CMK (cell line): ENCODE measurements at regions not wholly inside any gene's neighbourhood (a gene's known extent, or its start where the extent isn't known, plus 50 kb on each side); places are given as distances from the start of the nearest gene placed in this dataset.

Source experiments
- DNase-seq: peaks from one replicate; pipeline ENCODE4 v3.0.0-alpha.2; 2010; ENCODE audit warnings: low read depth

DNA sequence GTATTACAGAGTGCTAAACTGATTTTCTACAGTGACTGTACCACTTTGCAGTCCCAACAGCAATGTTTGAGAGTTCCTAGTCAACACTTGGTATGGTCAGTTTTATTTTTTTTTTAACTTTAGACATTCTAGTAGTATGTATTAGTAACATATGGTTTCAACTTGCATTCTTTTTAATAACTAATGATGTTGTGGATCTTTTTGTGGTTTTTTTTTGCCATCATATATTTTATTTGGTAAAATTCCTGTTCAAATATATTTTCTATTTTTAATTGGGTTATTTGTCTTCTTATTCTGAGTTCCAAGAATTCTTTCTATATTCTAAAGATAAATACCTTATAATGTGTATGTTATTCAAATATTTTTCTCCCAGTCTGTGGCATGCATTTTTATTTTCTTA, 189.4 kb upstream of the ECI2 start:
- DNase-seq = no peak

DNA sequence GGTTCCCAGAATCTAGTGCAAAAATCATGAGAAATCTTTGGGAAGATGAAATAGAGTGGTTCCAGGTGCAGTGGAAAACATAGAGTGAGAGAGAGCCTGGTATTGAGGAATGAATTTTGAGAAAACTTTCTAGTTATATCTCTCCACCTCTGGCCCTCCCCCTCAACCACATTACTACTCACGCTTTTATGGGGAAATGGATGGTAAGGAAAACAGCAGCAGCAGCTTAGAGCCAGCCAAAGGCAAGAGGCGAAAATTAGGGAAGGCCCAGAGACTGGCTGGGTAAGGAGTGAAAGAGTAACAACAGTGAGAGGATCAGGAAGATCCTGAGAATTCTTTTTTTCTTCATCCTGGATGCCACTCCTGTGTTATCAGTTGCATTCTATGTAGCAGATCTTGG, 187.9 kb upstream of the ECI2 start:
- no peak for DNase-seq

DNA sequence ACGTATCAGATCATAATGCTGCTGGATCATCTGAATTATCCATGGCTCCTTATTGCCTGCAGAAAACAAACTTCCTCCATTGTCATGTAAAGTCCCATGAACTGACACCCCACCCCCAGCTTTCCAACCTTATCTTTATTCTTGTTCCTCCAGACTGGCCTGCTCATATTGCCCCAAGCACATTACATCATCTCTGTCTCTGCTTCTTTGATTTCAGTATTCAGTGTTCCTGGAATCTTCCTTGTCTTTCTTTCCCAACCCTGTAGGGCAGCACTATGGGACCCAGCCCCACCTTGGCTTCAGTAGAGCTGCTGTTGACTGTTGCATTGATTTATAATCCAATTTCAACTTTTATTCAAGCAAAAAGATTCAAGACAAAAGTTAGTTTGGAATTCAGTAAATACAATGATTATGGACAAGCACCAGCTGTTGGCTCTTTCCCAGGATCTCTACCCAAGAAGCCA, 187.5 kb upstream of the ECI2 start:
- DNase-seq = no peak

DNA sequence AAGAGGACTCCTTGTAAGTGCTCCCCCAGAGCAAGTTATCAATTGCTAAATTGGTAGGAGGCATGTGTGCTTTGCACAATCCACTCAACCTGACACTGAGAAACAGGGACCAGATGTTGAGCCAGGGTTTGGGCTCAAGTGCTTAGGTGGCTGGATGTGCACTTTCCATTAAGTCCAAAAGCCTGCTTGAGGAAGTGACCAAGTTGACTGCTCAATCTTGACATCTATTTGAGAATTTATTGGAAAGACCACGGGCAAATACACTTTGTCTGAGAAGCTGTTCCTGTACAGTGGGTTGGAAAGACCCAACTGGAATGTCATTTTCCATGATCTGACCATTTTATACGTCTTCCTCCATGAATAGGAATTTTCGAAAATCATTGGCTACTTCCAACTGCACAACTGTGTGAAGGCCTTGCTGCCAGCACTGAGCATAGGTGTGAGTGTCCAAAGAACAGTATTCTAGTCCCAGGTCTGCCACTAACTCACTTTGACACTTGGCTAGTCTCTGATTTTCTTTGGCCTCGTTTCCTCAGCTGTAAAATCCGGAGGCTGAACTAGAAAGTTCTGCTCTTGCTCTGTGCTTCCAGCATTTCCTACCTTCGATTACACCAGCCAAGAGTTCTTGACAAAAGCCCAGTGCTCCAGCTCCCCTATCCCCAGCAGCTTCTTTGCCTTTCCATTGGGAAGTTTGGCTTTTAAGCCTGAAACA, 186.9 kb upstream of the ECI2 start:
- DNase-seq = no peak

DNA sequence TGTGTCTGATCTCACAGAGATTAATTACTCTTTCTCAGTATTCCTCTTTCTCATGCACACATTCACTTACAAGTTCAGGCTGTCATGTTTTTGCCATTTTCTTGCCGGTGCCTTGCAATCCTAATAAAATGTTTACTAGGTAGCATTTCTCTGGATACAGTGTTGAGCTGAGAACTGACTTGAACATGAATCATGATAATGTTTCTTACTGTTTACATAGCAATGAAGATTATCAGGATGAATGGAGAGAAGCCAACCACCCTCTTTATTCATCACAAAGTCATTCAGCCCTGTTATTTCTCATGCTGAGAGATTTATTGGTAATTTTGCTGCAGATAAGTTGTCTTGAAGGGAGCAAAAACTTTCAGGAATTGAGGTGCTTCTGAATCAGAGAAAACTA, 185.5 kb upstream of the ECI2 start:
- DNase-seq = no peak

DNA sequence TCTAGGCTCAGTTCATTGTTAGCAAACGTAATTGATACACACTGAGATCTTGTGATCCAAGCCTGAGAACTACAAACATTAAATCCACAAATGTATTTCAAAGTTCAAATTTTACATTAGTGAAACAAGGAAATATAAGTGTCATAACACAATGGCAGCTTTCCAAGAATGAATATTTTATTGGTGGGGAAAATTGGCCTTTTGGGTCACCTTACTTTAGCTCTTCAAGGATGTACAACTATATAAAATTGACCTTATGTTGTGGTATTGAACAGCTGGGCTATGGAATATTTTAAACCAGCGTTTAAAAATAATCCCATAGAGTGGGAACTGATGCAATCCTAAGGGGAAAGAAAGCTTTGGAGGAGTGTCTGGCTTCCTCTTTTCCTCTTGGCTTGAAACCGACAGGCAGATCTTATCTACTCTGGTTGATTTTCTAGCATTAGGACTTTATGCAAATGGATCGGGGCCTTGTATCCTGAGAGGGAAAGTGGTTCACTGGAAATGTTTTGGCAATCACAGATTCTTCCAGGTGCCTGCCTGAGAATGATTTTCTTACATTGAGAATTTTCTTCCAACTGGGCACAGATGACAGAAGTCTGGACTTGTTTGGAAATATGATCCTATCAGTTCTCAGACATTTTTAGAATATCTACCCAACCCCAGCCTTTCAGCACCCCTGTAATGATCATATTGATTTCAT, 184.8 kb upstream of the ECI2 start:
- DNase-seq = no peak

DNA sequence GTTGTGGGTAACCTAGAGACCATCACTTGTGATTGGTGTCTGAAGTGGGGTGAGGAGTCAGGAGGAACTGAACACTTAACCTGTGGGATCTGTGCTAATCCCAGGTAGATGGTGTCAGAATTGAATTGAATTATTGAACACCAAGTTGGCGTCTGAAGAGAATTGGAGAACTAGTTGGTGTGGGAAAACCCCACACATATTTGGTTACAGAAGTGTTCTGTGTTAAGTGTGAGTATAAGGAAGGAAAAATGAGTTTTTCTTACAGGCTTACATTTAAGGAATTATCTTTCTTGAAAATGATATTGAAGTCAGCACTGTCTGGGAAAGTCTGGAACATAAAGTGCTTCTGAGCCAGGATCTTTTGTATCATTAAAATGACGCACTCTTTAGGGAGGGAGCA, 182.9 kb upstream of the ECI2 start:
- no peak for DNase-seq

DNA sequence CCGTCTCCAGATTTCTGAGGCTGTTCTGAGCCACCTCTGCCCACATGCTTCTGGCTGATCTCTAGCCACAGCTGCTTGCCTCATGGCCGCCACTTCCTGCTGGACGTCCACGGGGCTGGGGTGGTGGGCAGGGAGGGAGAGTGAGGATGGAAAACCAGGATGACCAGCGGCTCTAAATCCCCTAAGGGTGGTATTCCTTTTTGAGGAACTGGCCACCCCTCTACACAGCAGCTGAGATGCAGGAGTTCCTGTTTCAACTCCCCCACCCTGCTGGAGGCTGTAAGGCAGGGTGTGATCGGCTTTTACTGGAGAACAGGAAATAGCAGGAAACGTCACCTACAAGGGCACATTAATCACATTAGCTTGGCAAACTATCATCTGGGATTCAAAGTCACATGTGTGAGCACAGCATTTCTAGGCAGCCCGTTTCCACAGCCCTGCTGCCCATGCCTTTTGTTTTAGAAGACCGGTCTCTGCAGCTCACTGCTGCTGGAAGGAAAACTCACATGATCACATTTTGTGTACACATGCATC, 181.6 kb upstream of the ECI2 start:
- DNase-seq = no peak

DNA sequence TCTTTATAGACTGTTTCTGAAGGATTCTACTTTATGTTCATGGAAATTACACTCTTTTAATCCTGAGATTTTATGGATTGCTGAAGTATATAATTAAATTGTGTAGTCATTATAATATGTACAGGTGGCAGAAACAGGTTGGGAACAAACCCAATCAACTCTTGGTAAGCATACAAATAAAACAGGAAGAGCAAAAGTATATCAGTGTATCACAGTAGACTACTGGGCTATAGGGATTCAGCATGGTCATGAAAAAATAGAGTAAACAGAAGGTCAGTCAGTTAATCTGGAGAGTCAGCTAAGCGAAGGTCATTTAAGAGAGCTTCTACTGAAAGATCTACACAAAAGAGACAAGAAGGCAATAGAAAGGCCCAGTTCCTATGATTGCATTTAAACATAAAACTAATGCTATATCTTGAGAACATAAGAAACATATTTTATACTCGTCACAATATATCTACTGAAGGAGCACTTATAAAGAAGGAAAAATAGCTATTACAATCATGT, 178.9 kb upstream of the ECI2 start:
- no peak for DNase-seq

DNA sequence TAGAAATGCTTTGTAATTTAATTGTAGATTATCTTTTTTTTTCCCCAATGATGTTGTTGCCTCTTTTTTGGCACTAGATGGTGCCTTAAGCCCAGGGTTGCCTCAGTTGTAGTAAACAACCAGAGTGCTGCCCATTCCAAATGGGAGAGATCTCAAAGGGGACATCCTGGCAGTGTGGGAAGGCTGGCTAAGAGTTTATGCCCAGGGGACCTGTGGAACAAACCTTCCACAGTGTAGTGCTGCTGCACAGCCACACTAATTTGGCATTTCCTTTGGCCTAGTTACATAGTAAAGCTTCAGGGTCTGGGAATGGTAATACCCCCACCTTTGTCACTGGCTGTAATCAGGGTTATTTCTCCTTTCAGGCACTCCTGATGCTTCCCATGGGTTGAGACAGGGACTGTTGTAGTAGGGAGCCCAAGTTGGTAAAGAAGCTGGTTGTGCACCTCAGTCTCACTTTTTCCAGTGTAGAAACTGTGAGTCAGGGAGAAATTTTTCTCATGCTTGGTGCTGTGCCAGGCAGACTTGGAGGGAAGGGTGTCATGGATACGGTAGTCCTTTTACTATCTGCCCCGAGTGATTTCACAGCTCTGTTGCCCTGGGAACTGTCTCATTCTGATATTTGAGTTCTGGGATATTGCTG, 177.8 kb upstream of the ECI2 start:
- DNase-seq = no peak

DNA sequence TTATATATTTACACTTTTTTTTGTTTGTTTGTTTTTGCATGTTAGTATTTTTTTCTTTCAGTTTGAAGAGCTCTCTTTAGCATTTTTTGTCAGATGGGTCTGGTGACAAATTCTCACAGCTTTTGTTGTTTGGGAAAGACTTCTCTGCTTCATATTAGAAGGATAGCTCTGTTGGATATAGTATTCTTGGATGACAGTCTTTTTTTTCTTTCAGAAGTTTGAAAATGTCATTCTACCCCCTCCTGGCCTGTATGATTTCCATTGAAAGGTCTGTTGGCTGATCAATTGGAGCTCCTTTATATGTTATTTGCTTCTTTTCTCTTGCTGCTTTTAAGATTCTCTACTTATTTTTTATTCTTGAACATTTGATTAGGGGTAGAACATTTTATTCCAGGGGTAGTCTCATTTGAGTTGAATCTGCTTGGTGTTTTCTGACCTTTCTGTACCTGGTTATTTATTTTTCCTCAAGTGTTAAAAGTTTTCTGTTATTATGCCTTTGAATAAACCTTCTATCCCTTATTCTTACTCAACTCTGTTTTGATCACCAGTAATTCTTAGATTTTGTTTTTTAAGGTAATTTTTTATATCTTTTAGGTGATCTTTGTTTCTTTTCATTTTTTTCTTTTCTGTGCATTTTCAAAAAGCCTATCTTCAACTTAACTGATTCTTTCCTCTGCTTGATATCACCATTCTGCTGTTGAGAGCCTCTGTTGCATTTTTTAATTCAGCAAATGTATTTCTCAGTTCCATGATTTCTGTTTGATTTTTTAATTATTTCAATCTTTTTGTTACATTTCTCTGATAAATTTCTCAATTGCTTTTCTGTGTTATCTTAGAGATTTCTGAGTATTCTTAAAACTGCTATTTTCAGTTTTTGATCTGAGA, 176.8 kb upstream of the ECI2 start:
- DNase-seq = no peak

DNA sequence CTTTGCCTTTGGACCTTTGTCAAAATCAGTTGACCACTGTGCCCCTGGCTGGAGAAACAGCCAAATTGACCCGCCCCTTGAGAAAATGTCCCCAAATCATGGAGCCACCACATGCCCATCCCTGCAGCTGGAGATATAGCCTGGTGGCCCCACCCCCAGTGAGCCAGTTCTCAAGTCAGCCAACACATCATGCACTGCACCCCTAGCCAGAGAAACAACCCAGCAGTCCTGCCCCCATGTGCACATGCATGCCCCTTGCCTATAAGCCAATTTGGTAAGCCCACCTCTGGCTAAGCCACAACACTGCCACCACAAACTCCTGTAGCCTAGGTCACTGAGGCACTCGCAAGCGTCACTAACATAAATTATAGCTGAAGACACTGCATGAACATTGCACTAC, 174.2 kb upstream of the ECI2 start:
- DNase-seq = no peak

DNA sequence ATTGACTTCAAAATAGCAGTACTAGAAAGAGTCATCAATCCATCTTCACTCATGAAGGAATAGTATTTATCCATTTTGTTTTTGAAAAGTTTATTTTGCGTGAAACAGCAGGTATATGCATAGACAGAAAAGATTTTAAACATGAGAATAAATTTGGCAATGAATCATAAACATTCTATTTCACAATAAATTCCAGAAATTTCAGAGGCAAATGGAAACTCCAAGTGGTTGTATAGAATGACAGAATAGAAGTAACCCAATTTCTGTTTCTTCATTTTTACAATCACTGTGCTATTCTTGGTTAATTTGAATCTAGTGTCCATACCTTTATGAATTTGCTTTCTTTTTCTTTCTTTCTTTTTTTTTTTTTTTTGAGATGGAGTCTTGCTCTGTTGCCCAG, 173.0 kb upstream of the ECI2 start:
- no peak for DNase-seq

DNA sequence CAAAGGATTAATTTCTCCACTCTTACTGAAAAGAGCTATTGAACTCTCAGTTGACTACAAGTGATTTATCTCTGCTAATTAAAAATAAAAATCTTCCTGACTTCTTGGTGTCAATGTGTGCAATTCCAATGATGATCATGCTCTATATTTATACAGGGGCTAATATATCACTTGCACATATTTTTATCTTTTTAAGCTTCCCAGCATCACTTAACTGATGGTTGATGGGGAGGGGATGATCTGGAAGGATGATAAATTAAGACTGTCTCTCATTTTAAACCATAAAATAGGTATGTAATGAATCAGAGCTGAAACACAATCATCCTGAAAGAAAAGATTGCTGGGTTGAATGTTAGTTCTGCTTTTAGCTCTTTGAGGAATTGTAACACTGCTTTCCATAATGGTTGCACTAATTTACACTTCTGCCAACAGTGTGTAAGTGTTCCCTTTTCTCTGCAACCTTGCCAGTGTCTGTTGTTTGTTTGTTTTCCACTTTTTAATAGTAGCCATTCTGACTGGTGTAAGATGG, 169.6 kb upstream of the ECI2 start:
- no peak for DNase-seq

DNA sequence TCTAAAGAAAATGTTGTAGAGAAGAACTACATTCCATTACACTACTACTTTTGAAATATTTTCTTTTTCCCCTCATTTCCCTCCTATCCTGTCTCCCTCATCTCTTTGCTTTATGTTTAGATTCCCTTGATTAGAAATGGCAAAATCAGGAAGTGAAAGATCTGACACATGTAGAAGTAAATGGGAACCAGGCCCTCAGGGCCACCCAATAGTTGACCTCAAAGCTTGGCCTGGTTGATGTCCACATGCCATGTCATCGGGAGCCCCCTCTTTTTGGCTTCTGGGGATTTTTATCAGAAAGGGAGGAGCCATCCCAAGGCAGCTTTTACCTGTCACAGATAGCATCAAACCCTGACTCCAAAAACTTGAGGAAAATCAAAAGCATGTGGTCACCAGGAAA, 168.3 kb upstream of the ECI2 start:
- DNase-seq = no peak

DNA sequence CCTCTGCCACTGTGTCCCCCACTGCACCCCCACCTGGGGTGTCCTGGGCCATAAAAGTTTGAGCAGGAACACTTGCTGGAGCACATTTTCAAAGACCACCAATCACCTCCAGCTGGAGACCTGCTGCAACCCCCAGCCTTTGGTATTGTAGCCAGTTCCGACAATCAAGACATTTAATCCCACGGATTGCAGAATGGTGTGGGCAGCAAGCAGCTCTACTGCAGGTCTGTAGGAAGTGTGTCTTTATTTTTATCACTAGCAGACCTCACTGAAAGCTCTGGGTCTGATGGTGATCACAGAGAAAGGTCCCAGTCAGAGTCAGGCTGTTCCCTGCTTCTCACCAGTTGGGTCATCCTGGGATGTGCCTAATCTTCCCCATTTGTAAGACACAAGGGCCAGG, 167.1 kb upstream of the ECI2 start:
- no peak for DNase-seq

DNA sequence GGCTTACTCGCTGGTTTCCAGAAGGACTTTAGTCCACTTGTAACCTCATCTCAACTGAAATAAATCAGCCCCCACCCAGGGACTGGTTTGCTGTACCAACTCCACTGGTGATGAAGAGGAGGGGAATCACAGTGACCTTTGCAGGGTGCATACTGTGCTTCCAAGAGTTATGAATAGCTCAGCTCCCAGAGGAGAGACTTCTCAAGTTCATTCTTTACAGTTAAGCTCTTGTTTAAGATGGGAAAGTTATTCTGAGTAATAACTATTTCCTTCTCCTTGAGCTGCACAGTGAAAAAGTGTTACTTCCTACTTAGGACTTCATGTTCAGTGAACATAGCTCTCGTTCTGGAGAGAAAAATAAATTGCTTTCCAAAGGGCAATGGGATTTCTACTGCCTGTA, 166.5 kb upstream of the ECI2 start:
- no peak for DNase-seq

DNA sequence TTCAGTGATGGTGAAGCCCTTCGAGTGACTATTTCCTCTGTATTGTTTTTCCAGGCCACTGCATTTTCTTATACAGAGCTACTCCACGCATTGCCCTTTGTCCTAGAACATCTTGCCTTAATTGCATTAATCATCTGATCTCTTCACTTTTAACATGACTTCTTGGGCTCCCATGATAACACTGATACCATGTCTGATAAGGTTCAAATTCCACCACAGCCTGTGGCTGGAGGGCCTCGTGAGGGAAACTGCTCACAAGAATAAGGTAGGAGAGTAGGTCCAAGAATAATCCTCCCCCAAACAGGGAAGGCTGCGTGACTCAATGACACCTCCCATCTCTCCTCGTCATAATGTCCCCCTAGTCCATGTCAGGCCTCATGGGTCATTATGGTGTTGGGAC, 165.5 kb upstream of the ECI2 start:
- no peak for DNase-seq

DNA sequence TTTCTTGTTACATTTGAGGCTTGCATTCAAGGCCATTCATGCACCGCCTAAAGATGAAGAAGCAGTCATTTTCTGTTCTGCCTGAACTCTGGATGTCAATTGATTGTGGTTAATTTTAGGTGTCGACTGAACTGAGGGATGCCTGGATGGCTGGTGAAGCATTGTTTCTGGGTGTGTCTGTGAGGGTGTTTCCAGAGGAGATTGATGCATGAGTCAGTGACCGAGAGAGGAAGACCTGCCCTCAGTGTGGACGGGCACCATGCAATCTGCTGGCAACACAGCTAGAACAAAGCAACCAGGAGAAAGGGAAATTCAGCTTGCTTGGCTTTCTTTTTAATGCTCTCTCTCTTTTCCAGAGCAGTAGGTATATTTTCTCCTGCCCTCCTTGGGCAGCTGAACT, 164.1 kb upstream of the ECI2 start:
- no peak for DNase-seq

DNA sequence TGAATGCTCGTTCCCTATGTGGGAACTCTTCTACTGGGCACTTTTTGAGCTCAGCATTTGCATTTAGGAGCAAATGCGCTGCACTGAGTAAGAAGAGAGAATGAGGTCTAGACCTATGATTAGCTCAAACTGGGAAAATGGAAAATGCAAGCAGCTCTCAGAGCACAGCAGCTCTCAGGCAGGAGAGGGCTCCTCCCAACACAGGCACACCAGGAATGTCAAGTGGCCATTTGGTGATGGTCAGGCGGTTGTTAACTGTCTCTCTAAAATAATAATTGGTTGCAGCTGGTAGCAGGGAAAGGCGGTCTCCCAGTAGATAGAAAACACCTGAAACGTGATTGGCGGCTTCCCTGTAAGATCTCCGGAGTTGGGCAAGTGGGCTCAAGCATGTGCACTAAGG, 162.0 kb upstream of the ECI2 start:
- DNase-seq = no peak

DNA sequence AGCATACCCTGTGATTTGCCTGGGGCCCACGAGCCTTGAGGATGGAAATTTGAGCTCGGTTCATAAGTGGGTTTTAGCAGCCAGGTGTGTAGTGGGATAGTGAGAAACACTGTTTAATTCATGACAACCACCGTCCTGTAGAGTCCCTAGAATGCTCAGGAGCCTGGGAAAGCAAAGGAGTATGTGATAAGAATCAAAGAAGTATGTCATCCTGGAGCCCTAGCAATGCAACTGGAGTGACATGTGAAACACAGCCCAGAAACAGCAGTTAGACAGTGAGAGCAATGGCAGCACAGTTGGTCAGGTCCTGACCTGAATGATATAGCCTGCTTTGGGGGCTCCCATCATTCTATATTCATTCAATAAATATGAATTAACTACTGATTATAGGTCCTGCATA, 161.2 kb upstream of the ECI2 start:
- no peak for DNase-seq

DNA sequence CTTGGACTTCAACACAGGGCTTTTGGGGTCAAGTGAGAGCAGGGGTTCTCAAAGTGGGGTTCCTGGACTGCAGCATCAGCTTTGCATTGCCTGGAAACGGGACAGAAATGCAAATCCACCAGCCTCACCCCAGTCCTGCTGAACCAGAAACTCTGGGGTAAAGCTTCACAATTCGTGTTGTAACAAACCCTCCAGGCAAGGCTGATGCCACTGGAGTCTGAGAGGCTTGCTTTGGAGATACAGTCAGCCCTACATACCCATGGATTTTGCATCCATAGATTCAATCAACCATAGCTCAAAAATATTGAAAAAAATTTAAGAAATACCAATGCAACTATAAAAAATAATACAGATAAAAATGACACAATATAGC, 160.4 kb upstream of the ECI2 start:
- no peak for DNase-seq
